ENCODE measurements at regions not wholly inside any gene's neighbourhood (a gene's known extent, or its start where the extent isn't known, plus 50 kb on each side); places are given as distances from the start of the nearest gene placed in this dataset.
"Not testable (repeated sequence)": the region's sequence is repeated elsewhere in the genome, so short reads cannot be mapped to it uniquely, and the experiment has no call there.

- DNase-seq, result no peak
These were observed 699.0 kb downstream of the BRINP1 start for GRCh38 chr9:118670011-118670953.

DNA sequence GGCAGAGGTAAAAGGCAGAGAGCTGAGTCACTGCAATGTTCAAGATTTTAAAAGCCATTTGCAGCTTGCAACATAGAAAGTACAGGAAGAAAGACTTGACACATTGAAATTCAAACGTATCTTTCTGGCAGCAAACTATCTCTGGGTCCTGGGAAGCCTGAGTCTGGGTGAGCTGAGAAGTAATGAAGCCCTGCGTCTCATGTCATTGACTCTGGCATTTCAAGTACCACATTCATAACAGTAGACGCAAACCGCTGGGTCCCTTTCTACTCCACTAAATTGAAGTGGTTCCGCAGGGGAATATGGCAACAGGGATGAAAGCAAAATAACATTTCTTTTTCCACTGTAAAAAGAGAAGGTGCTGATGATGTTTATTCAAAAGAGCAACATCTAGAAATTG is 694.3 kb downstream of the BRINP1 start:
- no peak for DNase-seq

GRCh38 chr9:118677936-118678653 is 691.1 kb downstream of the BRINP1 start:
- DNase-seq, result not testable (repeated sequence)

GRCh38 chr9:118686959-118687358 is 682.3 kb downstream of the BRINP1 start:
- no peak for DNase-seq

DNA sequence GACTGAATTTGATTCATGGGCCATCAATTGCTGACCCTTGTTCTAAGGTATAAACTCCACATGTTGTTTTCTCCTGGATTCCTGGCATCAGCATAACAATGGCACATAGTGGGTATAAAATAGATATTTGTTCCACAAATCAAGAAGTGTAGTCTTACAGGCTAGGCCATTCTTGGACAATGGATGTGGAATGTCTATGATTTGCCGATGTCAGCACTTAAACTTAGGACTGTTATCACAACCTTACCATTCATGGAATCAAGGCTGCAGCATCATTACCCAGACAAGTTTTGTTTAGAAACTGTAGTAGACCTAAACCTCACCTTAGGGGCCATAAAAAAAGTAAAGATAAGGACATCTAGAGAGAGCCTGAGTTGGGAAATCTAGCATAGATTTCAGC is 680.0 kb downstream of the BRINP1 start:
- no peak for DNase-seq

DNA sequence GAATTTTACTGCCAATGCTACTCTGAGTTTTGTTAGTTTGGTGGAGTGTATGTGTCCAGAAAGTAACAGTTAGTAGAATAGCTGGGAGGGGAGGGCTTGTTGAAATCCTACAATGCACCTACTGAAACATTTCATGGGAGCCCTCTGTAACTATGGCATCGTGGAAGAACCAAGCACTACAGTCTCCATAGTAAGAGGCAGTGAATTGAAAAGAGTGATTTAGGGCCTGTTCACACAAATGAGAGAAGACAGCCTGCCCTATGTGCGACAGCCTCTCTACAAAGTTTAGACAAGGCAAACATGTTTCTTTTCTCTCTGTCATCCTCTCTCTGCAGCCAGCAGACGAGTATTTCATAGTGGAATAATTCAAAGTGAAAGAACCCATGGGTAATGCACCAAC is 676.6 kb downstream of the BRINP1 start:
- DNase-seq, result no peak

DNA sequence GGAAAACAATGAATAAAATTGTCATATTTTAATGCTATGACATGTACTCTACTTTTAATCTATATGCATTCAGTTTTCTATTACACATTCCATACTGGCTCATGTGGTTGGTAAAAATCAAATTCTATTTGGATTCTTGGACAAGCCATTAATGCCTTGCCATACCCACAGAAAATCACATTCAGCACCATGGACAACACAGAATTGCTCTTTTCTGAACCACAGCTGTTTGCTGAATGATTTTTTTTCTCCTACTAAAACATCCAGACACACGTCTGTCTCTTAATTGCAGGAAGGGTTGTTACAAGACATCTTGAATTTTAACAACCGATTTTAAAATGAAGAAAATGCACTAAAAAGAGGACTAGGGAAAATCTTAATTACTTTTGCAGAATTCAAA is 675.6 kb downstream of the BRINP1 start:
- DNase-seq, result no peak

- DNase-seq, result not testable (repeated sequence)
These were observed 674.0 kb downstream of the BRINP1 start for GRCh38 chr9:118695249-118695648.

GRCh38 chr9:118701985-118702384 is 667.2 kb downstream of the BRINP1 start:
- DNase-seq, result peak; percentile 22

- no peak for DNase-seq
These were observed 657.4 kb downstream of the BRINP1 start for GRCh38 chr9:118711843-118712242.

GRCh38 chr9:118721276-118721675 is 648.0 kb downstream of the BRINP1 start:
- no peak for DNase-seq

DNA sequence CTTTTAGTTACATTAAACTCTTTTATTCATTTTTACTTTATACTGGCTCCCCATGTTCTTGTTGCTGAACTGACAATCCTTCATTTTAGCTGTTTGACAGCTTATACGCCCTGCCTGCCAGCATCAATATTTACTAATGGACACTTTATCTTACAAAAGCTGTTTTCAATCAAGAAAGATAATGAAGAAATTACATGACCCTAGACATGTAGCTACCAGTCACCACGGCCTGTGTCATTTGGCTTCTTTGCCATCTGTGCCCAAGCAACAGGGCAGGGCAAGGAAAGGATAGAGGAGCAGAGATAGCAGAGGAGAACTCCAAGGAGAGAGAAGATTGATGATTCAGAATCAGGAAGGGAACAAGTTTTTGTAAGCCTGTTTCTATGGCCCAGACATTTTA is 647.3 kb downstream of the BRINP1 start:
- DNase-seq, result no peak

DNA sequence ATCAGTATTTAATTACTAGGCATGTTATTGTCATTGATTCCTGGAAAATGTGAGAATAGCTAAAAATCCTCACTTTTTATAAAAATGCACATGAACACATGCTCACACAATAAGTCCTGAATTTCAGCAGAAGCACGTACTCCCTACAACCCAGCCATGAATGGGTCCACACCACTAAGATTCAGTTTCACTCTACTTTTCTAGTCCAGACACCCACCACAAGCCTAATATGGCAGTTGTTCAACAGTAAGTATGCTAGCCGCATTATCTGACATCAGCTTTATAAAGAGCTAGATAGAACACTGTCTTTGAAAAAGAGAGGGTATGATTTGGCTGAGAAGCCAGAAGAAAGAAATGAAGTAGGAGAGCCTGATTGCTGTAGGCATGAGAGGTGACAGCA is 639.3 kb downstream of the BRINP1 start:
- DNase-seq, result no peak

DNA sequence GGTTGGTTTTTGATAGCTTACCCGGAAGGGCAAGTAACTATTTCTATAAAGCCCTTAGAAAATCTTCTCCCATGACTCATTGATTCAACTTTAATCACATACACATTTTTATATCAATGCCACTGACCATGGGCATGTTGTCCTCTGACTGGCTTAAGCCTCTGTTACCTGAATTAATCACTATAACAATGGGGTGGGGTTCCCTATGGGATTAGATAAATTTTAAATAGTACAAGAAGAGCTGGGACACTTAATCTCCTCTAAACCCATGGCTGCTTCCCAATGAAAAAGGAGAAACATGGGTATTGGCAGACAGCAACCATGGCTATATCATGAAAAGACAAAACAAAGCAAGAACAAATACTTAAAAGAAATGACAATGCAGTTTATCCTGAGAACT is 636.2 kb downstream of the BRINP1 start:
- no peak for DNase-seq

DNA sequence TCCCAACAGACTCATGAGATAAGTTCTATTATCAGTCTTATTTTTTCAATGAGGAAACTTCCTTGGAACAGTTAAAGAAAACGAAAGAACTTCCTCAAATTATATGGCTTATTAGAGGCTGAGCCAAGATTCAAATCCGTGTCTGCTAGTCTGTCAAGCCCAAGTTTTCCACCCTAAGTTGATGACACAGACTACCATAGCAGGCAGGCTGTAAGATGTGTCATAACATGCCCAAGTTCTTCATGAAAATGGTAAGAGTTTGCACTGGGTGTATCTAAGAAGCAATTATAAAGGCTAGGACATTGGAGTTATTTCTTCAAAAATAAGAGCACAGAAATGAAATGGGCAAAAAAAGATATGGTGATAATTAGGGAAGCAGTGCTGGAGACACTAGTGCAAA is 634.5 kb downstream of the BRINP1 start:
- no peak for DNase-seq

DNA sequence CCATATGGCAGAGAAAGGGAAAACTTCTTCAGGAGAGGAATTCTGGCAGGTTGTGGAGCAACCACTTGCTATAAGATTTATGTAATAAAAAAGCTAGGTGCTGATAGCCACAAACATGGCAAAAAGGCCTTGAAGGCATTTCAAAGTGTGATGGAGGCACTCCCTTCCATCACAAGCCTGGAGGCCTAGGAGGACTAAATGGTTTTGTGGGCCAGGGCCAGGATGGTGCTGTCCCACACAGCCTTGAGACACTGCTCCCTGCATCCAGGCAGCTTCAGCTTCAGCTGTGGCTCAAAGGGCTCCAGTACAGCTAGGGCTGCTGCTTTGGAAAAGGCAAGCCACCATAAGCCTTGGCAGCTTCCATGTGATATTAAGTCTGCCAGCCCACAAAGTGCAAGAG is 632.8 kb downstream of the BRINP1 start:
- no peak for DNase-seq

GRCh38 chr9:118751077-118751847 is 618.0 kb downstream of the BRINP1 start:
- DNase-seq, result no peak

DNA sequence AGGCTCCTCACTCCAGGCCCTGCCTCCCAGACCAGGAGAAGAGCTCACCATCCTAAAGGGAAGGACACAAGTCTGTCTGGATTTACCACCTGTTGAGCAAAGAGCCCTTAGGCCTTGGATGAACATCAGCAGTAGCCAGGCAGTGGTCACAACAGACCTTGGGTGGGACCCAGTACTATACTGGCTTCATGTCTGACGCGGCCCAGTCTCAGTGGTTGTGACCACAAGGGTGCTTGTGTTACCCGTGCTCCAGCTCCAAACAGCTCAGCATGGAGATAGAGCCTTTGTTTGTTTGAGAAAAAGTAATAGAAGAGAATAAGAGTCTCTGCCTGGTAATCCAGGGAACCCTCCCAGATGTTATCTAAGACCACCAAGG is 617.4 kb downstream of the BRINP1 start:
- no peak for DNase-seq

GRCh38 chr9:118761016-118761790 is 608.0 kb downstream of the BRINP1 start:
- peak; percentile 57 for DNase-seq

DNA sequence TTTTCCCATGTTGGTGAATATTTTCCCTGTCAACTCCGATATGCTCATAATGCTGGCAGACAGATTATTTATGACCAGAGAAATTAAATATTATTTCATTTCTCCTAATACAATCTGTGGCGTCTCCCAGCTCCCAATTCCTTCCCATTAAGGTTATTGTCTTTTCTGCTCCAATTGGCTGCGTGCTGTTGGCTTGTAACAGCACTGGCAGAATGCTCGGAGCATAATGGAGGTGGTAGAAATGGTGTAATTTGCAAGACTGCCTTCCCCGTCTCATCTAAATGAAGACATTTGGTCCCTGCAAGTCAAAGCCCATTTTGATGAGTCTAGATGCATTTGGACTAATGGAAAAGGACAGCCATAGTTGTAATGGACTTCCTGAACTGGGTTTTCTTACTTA is 601.7 kb downstream of the BRINP1 start:
- no peak for DNase-seq

DNA sequence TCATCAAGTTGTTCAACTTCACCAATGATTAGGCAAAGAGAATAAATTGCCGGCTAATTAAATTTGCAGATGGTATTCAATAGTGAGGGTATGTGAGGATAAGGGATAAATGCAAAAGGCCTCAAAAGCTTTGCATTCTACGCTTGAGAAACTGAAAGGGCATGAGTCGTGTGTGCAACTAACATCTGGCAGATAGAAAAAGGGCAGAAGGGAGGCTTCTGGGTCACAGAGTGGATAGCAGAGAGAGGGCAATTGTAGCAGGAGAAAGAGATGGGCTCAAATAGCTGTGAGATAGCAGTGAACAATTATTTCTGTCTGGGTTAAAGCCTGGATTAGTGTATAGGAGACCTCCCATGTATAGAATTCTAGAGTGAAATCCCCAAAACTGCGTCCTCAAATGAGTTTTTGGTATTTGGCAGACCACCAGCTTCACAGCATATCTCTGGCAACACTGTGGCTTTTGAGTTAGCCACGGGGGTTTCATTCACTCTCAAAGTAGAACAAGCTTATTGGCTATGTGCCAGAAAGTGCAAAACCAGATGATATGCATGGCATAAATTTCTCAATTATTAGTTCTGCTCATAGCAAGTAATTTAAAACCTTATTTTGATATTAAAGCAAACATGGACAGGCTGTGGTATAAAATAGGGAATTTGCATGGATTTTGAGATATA is 586.3 kb downstream of the BRINP1 start:
- DNase-seq, result peak; percentile 26

- DNase-seq, result no peak
These were observed 585.2 kb downstream of the BRINP1 start for GRCh38 chr9:118784033-118784432.
